Fibroblast of lung (primary cell): ENCODE measurements at regions not wholly inside any gene's neighbourhood (a gene's known extent, or its start where the extent isn't known, plus 50 kb on each side); places are given as distances from the start of the nearest gene placed in this dataset.

Source experiments
- DNase-seq, 2 donors: peaks; one replicate each; pipeline versions ENCODE4 v3.0.0 to v3.0.0-alpha.2; 2010; ENCODE audit warnings: low read depth in 2 of 2
- H2AFZ ChIP-seq: 2 replicates; pipeline ENCODE4 v1.5.1; 2012; ENCODE audit warnings: low read length, control low read depth, inconsistent platforms
- H3K27ac ChIP-seq: 2 replicates; pipeline ENCODE4 v1.5.1; 2011; ENCODE audit warnings: low read length, control low read depth; ENCODE audit not compliant: insufficient read depth
- H3K27me3 ChIP-seq: 2 replicates; pipeline ENCODE4 v1.5.1; 2011; ENCODE audit warnings: mild to moderate bottlenecking, low read length; ENCODE audit not compliant: control insufficient read depth, insufficient read depth
- H3K36me3 ChIP-seq: 2 replicates; pipeline ENCODE4 v1.5.1; 2011; ENCODE audit warnings: low read length; ENCODE audit not compliant: control insufficient read depth, insufficient read depth
- H3K4me1 ChIP-seq: 2 replicates; pipeline ENCODE4 v1.5.1; 2011; ENCODE audit warnings: low read length; ENCODE audit not compliant: control insufficient read depth, insufficient read depth; ENCODE audit errors: extremely low read depth
- H3K4me2 ChIP-seq: 2 replicates; pipeline ENCODE4 v1.5.1; 2011; ENCODE audit warnings: low read length, control low read depth; ENCODE audit not compliant: insufficient read depth; ENCODE audit errors: extremely low read depth
- H3K4me3 ChIP-seq, 4 experiments: fragments of 200-600 bp in 1 of 4; sonication (generic) in 1 of 4; replicated peaks in 1 of 4; 2 replicates each; pipeline ENCODE4 v1.5.1; 2011 to 2016; ENCODE audit warnings: low read length in 4 of 4, low read depth in 3 of 4, mild to moderate bottlenecking in 3 of 4, control low read depth in 2 of 4, inconsistent platforms in 1 of 4, mixed read lengths in 1 of 4; ENCODE audit not compliant: insufficient read depth in 1 of 4; ENCODE audit errors: control extremely low read depth in 1 of 4
- H3K79me2 ChIP-seq: 2 replicates; pipeline ENCODE4 v1.5.1; 2012; ENCODE audit warnings: mild to moderate bottlenecking, low read length, inconsistent platforms; ENCODE audit not compliant: control insufficient read depth, insufficient read depth
- H3K9ac ChIP-seq: 2 replicates; pipeline ENCODE4 v1.5.1; 2011; ENCODE audit warnings: mild to moderate bottlenecking, low read length, control low read depth; ENCODE audit not compliant: insufficient read depth
- H3K9me3 ChIP-seq: 2 replicates; pipeline ENCODE4 v1.5.1; 2012; ENCODE audit warnings: low read depth, low read length; ENCODE audit not compliant: control insufficient read depth, insufficient read depth
- H4K20me1 ChIP-seq: 2 replicates; pipeline ENCODE4 v1.5.1; 2011; ENCODE audit warnings: low read length; ENCODE audit not compliant: control insufficient read depth, insufficient read depth; ENCODE audit errors: extremely low read depth
- EZH2 ChIP-seq: IDR thresholded peaks from 2 replicates; pipeline ENCODE4 v1.5.1; 2012; ENCODE audit warnings: low read length, control low read depth, mild to moderate bottlenecking; ENCODE audit errors: missing control alignments
- TF ChIP-seq, protein P1 (sequence below), 2 donors: IDR thresholded peaks in 1 of 2; conservative IDR thresholded peaks in 1 of 2; 1 replicate in 1 of 2; 2 replicates in 1 of 2; pipeline ENCODE4 v1.5.1; 2011 to 2012; ENCODE audit warnings: low read length in 2 of 2, control low read depth in 1 of 2, inconsistent platforms in 1 of 2, low read depth in 1 of 2, mild to moderate bottlenecking in 1 of 2

DNA sequence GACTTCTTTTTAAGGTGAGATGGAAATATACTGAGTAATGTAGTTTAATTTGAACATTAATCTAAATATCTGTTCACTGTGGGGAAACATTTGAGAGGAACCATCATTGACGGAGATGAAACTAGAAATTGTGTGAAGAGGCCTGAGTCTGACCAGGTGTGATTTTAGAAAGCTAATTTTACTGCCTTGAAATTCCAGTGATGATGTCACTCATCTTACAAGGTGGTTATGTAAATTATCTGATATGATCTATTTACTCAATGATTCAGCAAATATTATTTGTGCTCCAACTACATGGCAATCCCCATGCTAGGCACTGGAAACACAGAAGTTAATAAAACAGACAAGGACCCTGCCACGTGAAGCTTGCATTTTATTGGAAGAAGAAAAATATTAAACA lies 435.7 kb upstream of the DCN start:
- no peaks in the 10 kb centered on the region for H3K79me2 ChIP-seq
- no peak for DNase-seq
- TF ChIP-seq, protein P1, sequence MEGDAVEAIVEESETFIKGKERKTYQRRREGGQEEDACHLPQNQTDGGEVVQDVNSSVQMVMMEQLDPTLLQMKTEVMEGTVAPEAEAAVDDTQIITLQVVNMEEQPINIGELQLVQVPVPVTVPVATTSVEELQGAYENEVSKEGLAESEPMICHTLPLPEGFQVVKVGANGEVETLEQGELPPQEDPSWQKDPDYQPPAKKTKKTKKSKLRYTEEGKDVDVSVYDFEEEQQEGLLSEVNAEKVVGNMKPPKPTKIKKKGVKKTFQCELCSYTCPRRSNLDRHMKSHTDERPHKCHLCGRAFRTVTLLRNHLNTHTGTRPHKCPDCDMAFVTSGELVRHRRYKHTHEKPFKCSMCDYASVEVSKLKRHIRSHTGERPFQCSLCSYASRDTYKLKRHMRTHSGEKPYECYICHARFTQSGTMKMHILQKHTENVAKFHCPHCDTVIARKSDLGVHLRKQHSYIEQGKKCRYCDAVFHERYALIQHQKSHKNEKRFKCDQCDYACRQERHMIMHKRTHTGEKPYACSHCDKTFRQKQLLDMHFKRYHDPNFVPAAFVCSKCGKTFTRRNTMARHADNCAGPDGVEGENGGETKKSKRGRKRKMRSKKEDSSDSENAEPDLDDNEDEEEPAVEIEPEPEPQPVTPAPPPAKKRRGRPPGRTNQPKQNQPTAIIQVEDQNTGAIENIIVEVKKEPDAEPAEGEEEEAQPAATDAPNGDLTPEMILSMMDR (conservative IDR thresholded peaks at IDR 0.05 in 1 of 2, IDR thresholded peaks at IDR 0.05 in 1 of 2; ENCODE audit: low read depth in 1 of 2, low read length in 2 of 2), result no peak
- no peak for TF ChIP-seq EZH2
- no peak overlapping the region for H2AFZ ChIP-seq
- no peak overlapping the region for H3K4me3 ChIP-seq
- no peaks in the 10 kb centered on the region for H3K27me3 ChIP-seq
- H3K36me3 ChIP-seq, result no peaks in the 10 kb centered on the region
- H4K20me1 ChIP-seq, result no peaks in the 10 kb centered on the region
- H3K4me1 ChIP-seq, result no peaks in the 10 kb centered on the region
- H3K4me2 ChIP-seq, result no peak overlapping the region
- H3K9ac ChIP-seq, result no peak overlapping the region
- no peak overlapping the region for H3K27ac ChIP-seq
- H3K9me3 ChIP-seq, result no peaks in the 10 kb centered on the region

- no peak overlapping the region for H3K9ac ChIP-seq
- no peaks in the 10 kb centered on the region for H3K36me3 ChIP-seq
- H3K27me3 ChIP-seq, result no peaks in the 10 kb centered on the region
- TF ChIP-seq, protein P1 (conservative IDR thresholded peaks at IDR 0.05 in 1 of 2, IDR thresholded peaks at IDR 0.05 in 1 of 2; ENCODE audit: low read depth in 1 of 2, low read length in 2 of 2), result no peak
- TF ChIP-seq EZH2, result no peak
- no peaks in the 10 kb centered on the region for H3K79me2 ChIP-seq
- no peaks in the 10 kb centered on the region for H3K4me1 ChIP-seq
- H3K27ac ChIP-seq, result no peak overlapping the region
- no peak overlapping the region for H2AFZ ChIP-seq
- H3K4me2 ChIP-seq, result no peak overlapping the region
- no peak overlapping the region for H3K4me3 ChIP-seq
- no peaks in the 10 kb centered on the region for H3K9me3 ChIP-seq
- H4K20me1 ChIP-seq, result no peaks in the 10 kb centered on the region
- DNase-seq, result no peak
Observed at GRCh38 chr12:91617818-91618217, 435.2 kb upstream of the DCN start.

DNA sequence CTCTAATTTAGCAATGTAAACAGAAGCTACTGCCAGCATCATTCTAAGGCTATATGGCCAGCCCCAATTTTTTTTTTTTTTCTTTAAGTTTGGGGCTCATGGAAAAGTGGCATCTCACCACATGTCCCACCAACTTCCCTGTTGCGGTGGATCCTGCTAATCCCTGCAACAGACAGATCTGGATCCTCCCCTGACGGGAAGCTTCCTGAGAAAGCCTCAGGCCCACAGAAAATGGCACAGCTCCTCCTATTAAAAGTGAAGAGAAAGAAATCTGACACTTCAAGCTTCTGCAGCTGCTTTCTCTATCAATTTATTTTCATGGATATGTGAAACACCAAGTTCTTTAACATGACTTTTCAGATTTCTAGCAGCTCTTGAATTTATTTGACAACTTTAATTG lies 433.8 kb upstream of the DCN start:
- TF ChIP-seq EZH2, result no peak
- TF ChIP-seq, protein P1 (conservative IDR thresholded peaks at IDR 0.05 in 1 of 2, IDR thresholded peaks at IDR 0.05 in 1 of 2; ENCODE audit: low read depth in 1 of 2, low read length in 2 of 2), result no peak
- no peak for DNase-seq
- Histone ChIP-seq H3K9ac (no peak overlapping the region), H3K27me3 (no peaks in the 10 kb centered on the region), H2AFZ (no peak overlapping the region), H4K20me1 (no peaks in the 10 kb centered on the region), H3K27ac (no peak overlapping the region), H3K4me3 (no peak overlapping the region), H3K36me3 (no peaks in the 10 kb centered on the region), H3K79me2 (no peaks in the 10 kb centered on the region), H3K4me2 (no peak overlapping the region), H3K9me3 (no peaks in the 10 kb centered on the region), H3K4me1 (no peaks in the 10 kb centered on the region)
